ENCODE measurements at regions not wholly inside any gene's neighbourhood (a gene's known extent, or its start where the extent isn't known, plus 50 kb on each side); places are given as distances from the start of the nearest gene placed in this dataset.
"Not testable (repeated sequence)": the region's sequence is repeated elsewhere in the genome, so short reads cannot be mapped to it uniquely, and the experiment has no call there.

DNA sequence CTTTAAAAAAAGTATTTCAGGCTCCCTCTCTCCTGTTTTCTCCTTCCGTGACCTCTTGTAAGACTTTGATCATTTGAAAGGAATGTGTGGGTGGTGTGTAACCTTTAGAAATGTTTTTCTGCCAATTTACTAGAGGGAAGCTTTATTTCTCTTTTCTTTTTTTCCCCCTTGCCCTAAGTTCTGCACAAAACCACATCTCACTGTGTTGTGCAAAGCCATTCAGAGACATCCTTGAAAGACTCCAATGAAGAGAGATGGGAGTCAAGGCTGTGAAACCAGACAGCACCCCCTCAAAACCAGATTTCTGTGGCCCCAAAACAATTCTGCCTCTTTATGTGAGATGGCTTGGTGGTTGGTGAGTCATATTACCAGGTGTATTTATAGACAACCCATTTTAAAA lies 184.6 kb upstream of the ERBB4 start:
- Mint-ChIP-seq H3K27me3 (ENCODE audit: insufficient read depth, unreplicated experiment) (no peaks in the 10 kb centered on the region), H3K27ac (ENCODE audit: unreplicated experiment) (no peak overlapping the region), H3K36me3 (ENCODE audit: insufficient read depth, unreplicated experiment) (no peaks in the 10 kb centered on the region), H3K4me1 (ENCODE audit: low read depth, unreplicated experiment) (no peaks in the 10 kb centered on the region), H3K9me3 (ENCODE audit: unreplicated experiment) (no peaks in the 10 kb centered on the region), H3K4me3 (ENCODE audit: unreplicated experiment) (no peak overlapping the region)
- H3K36me3 ChIP-seq (ENCODE audit: control insufficient read depth, insufficient read depth, low read length) = no peaks in the 10 kb centered on the region
- 0 out of 2 replicates have a peak, but pooled peaks cover 8% of the 10 kb centered on the region for H3K9me3 ChIP-seq
- ChIA-PET CTCF (no interaction called here), POLR2A (no interaction called here)
- H3K4me1 ChIP-seq = no peaks in the 10 kb centered on the region
- H3K4me3 ChIP-seq (ENCODE audit: low read depth, low read length) = no peak overlapping the region
- BruUV-seq (replicated peaks) = no TSS peak
- no peak for TF ChIP-seq CTCF (IDR thresholded peaks at IDR 0.05; ENCODE audit: insufficient read depth in 1 of 2, low read depth in 1 of 2, low read length in 1 of 2, severe bottlenecking in 1 of 2, unreplicated experiment in 1 of 2)
- intact Hi-C loops (cut with micrococcal nuclease; ENCODE audit: unreplicated experiment) = no loop called here
- H3K27me3 ChIP-seq (replicated peaks; ENCODE audit: control insufficient read depth, insufficient read depth, low read length) = no peaks in the 10 kb centered on the region
- no peak for DNase-seq

GRCh38 chr2:212722046-212722445 lies 183.4 kb upstream of the ERBB4 start:
- Mint-ChIP-seq H3K4me3 (ENCODE audit: unreplicated experiment) (no peak overlapping the region), H3K4me1 (ENCODE audit: low read depth, unreplicated experiment) (no peaks in the 10 kb centered on the region), H3K27me3 (ENCODE audit: insufficient read depth, unreplicated experiment) (no peaks in the 10 kb centered on the region), H3K27ac (ENCODE audit: unreplicated experiment) (no peak overlapping the region), H3K36me3 (ENCODE audit: insufficient read depth, unreplicated experiment) (no peaks in the 10 kb centered on the region), H3K9me3 (ENCODE audit: unreplicated experiment) (no peaks in the 10 kb centered on the region)
- no TSS peak for BruUV-seq (replicated peaks)
- no peak for TF ChIP-seq CTCF (IDR thresholded peaks at IDR 0.05; ENCODE audit: insufficient read depth in 1 of 2, low read depth in 1 of 2, low read length in 1 of 2, severe bottlenecking in 1 of 2, unreplicated experiment in 1 of 2)
- intact Hi-C loops (cut with micrococcal nuclease; ENCODE audit: unreplicated experiment) = no loop called here
- Histone ChIP-seq H3K36me3 (ENCODE audit: control insufficient read depth, insufficient read depth, low read length) (no peaks in the 10 kb centered on the region), H3K27me3 (replicated peaks; ENCODE audit: control insufficient read depth, insufficient read depth, low read length) (no peaks in the 10 kb centered on the region), H3K9me3 (0 out of 2 replicates have a peak, but pooled peaks cover 8% of the 10 kb centered on the region), H3K4me1 (no peaks in the 10 kb centered on the region), H3K4me3 (ENCODE audit: low read depth, low read length) (no peak overlapping the region)
- no peak for DNase-seq
- ChIA-PET CTCF (no interaction called here), POLR2A (no interaction called here)

DNA sequence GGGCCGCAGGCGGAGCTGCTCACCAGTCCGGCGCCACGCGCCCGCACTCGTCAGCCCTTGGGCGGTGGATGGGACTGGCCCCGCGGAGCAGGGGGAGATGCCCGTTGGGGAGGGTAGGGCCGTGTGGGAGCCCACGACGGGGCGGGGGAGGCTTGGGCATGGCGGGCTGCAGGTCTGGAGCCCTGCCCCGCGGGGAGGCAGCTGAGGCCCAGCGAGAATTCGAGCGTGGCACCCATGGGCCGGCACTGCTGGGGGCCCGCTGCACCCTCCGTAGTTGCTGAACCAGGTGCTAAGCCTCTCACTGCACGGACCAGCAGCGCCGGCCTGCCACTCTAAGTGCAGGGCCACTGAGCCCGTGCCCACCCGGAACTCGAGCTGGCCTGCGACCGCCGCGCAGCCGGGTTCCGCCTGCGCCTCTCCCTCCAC lies 182.4 kb upstream of the ERBB4 start:
- Histone ChIP-seq H3K9me3 (0 out of 2 replicates have a peak, but pooled peaks cover 8% of the 10 kb centered on the region), H3K27me3 (replicated peaks; ENCODE audit: control insufficient read depth, insufficient read depth, low read length) (no peaks in the 10 kb centered on the region), H3K4me3 (ENCODE audit: low read depth, low read length) (no peak overlapping the region), H3K36me3 (ENCODE audit: control insufficient read depth, insufficient read depth, low read length) (no peaks in the 10 kb centered on the region), H3K4me1 (no peaks in the 10 kb centered on the region)
- intact Hi-C loops (cut with micrococcal nuclease; ENCODE audit: unreplicated experiment) = no loop called here
- H3K4me3 Mint-ChIP-seq (ENCODE audit: unreplicated experiment) = no peak overlapping the region
- ChIA-PET POLR2A (no interaction called here), CTCF (no interaction called here)
- H3K27me3 Mint-ChIP-seq (ENCODE audit: insufficient read depth, unreplicated experiment) = no peaks in the 10 kb centered on the region
- no peak for TF ChIP-seq CTCF (IDR thresholded peaks at IDR 0.05; ENCODE audit: insufficient read depth in 1 of 2, low read depth in 1 of 2, low read length in 1 of 2, severe bottlenecking in 1 of 2, unreplicated experiment in 1 of 2)
- no peaks in the 10 kb centered on the region for H3K4me1 Mint-ChIP-seq (ENCODE audit: low read depth, unreplicated experiment)
- H3K27ac Mint-ChIP-seq (ENCODE audit: unreplicated experiment) = no peak overlapping the region
- no peak for DNase-seq
- H3K9me3 Mint-ChIP-seq (ENCODE audit: unreplicated experiment) = no peaks in the 10 kb centered on the region
- no TSS peak for BruUV-seq (replicated peaks)
- H3K36me3 Mint-ChIP-seq (ENCODE audit: insufficient read depth, unreplicated experiment) = no peaks in the 10 kb centered on the region

DNA sequence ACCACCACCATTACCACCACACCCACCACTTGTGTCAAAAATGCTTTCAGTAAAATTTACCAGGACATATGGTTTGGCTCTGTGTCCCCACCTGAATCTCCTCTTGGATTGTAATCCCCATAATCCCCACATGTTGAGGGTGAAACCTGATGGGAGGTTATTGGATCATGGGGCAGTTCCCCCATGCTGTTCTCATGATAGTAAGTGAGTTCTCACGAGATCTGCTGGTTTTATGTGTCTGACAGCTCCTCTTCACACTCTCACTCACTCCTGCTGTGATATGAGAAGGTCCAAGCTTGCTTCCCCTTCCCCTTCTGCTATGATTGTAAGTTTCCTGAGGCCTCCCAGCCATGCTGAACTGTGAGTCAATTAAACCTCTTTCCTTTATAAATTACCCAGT lies 176.8 kb upstream of the ERBB4 start:
- H3K9me3 ChIP-seq; BruUV-seq (replicated peaks); H3K4me3 Mint-ChIP-seq (ENCODE audit: unreplicated experiment); POLR2A ChIA-PET; H3K4me3 ChIP-seq (ENCODE audit: low read depth, low read length); intact Hi-C loops (cut with micrococcal nuclease; ENCODE audit: unreplicated experiment); H3K36me3 ChIP-seq (ENCODE audit: control insufficient read depth, insufficient read depth, low read length); H3K4me1 Mint-ChIP-seq (ENCODE audit: low read depth, unreplicated experiment); H3K27ac Mint-ChIP-seq (ENCODE audit: unreplicated experiment); H3K27me3 ChIP-seq (replicated peaks; ENCODE audit: control insufficient read depth, insufficient read depth, low read length); DNase-seq; CTCF ChIA-PET; H3K27me3 Mint-ChIP-seq (ENCODE audit: insufficient read depth, unreplicated experiment); H3K4me1 ChIP-seq; H3K9me3 Mint-ChIP-seq (ENCODE audit: unreplicated experiment); H3K36me3 Mint-ChIP-seq (ENCODE audit: insufficient read depth, unreplicated experiment): not testable (repeated sequence)

All from Caco-2 (cell line).